HepG2 (cell line): ENCODE measurements at regions not wholly inside any gene's neighbourhood (a gene's known extent, or its start where the extent isn't known, plus 50 kb on each side); places are given as distances from the start of the nearest gene placed in this dataset.

Experiments
- ATAC-seq: fragments of 200-7000 bp; cut with Tn5 transposase; 3 replicates; pipeline ENCODE4 v1.9.1; 2020; ENCODE audit warnings: mild to moderate bottlenecking, moderate library complexity
- BruUV-seq: library from RNA; stranded (reverse); fragments of 400-500 nt; replicated peaks from 2 replicates; lab custom pipeline; 2021; lab: Mats Ljungman, UMichigan
- CTCF ChIA-PET: fragments of 300-600 bp; formaldehyde crosslinking; extraction: SDS; loops from one replicate; lab custom pipeline; 2021; ENCODE audit warnings: low total read pairs, inconsistent platforms, low intra/inter-chr PET ratio; lab: Yijun Ruan, JAX
- POLR2A ChIA-PET: fragments of 350-600 bp; sonication (Branson Sonifier 250); formaldehyde crosslinking; loops from one replicate; lab custom pipeline; 2020; ENCODE audit warnings: antibody characterized with exemption, inconsistent platforms; lab: Yijun Ruan, JAX
- DNase-seq: peaks from one replicate; pipeline ENCODE4 v3.0.0-alpha.2; 2015; ENCODE audit warnings: low spot score
- FAIRE-seq: peaks from 3 replicates; lab custom pipeline; 2011; peaks lifted over from hg19 to GRCh38; lab: Jason Lieb, UNC
- H2AFZ ChIP-seq: one replicate; pipeline ENCODE4 v1.6.1; 2011; ENCODE audit warnings: low read length, inconsistent platforms
- H3K27ac ChIP-seq: fragments of 300-600 bp; 3 replicates; pipeline ENCODE4 v1.8.0; 2011; ENCODE audit warnings: mixed run types, mild to moderate bottlenecking, mixed read lengths, low read length, inconsistent platforms; ENCODE audit not compliant: insufficient read depth; ENCODE audit errors: extremely low read length
- H3K27me3 ChIP-seq, 2 experiments: fragments of 200-600 bp in 1 of 2; 2 replicates in 1 of 2; 3 replicates in 1 of 2; pipeline versions ENCODE4 v1.6.0 to v1.8.0; 2011; ENCODE audit warnings: low read length in 2 of 2, mild to moderate bottlenecking in 2 of 2, moderate library complexity in 2 of 2, inconsistent platforms in 1 of 2; ENCODE audit not compliant: insufficient read depth in 2 of 2, control insufficient read depth in 1 of 2
- H3K36me3 ChIP-seq, 2 experiments: fragments of 200-600 bp in 1 of 2; replicated peaks in 1 of 2; 2 replicates in 1 of 2; 3 replicates in 1 of 2; pipeline versions ENCODE4 v1.5.1 to v1.8.0; 2011; ENCODE audit warnings: low read length in 2 of 2, inconsistent platforms in 1 of 2; ENCODE audit not compliant: insufficient read depth in 2 of 2, control insufficient read depth in 1 of 2
- H3K4me1 ChIP-seq: 2 replicates; pipeline ENCODE4 v1.5.1; 2012; ENCODE audit warnings: low read length, inconsistent platforms; ENCODE audit not compliant: insufficient read depth
- H3K4me2 ChIP-seq: 2 replicates; pipeline ENCODE4 v1.6.0; 2011; ENCODE audit warnings: low read depth, low read length, inconsistent platforms
- H3K4me3 ChIP-seq, 3 experiments: fragments of 200-600 bp in 1 of 3; sonication (generic), shearing (Covaris generic) in 1 of 3; replicated peaks in 1 of 3; 2 replicates each; pipeline ENCODE4 v1.5.1; 2011 to 2016; ENCODE audit warnings: low read length in 3 of 3, inconsistent platforms in 2 of 3, low read depth in 2 of 3, mild to moderate bottlenecking in 2 of 3, control low read depth in 1 of 3, mixed read lengths in 1 of 3; ENCODE audit not compliant: insufficient read depth in 1 of 3
- H3K79me2 ChIP-seq: one replicate; pipeline ENCODE4 v1.6.1; 2011; ENCODE audit warnings: low read length, inconsistent platforms; ENCODE audit not compliant: insufficient read depth
- H3K9ac ChIP-seq: 2 replicates; pipeline ENCODE4 v1.6.0; 2011; ENCODE audit warnings: mild to moderate bottlenecking, low read depth, low read length, inconsistent platforms; ENCODE audit not compliant: insufficient read depth
- H3K9me3 ChIP-seq: 2 replicates; pipeline ENCODE4 v1.5.1; 2012; ENCODE audit warnings: mild to moderate bottlenecking, low read length
- H4K20me1 ChIP-seq: 2 replicates; pipeline ENCODE4 v1.6.0; 2011; ENCODE audit warnings: inconsistent platforms, mild to moderate bottlenecking, low read length, moderate library complexity; ENCODE audit not compliant: insufficient read depth
- CAMTA2 ChIP-seq: sonication (generic); formaldehyde crosslinking; IDR thresholded peaks from 2 replicates; pipeline ENCODE4 v1.4.0; 2020; ENCODE audit warnings: mild to moderate bottlenecking, missing genetic modification reagents, borderline replicate concordance
- LRRFIP1 ChIP-seq: sonication (generic); formaldehyde crosslinking; conservative IDR thresholded peaks from 2 replicates; pipeline ENCODE4 v1.4.0; 2020; ENCODE audit warnings: missing genetic modification reagents
- MXD4 ChIP-seq: IDR thresholded peaks from 2 replicates; pipeline ENCODE4 v1.6.1; 2016; ENCODE audit warnings: mild to moderate bottlenecking, missing biosample characterization, missing genetic modification reagents
- PITX1 ChIP-seq: sonication (generic); formaldehyde crosslinking; IDR thresholded peaks from 2 replicates; pipeline ENCODE4 v1.5.1; 2020; ENCODE audit warnings: mild to moderate bottlenecking, missing genetic modification reagents
- SP140L ChIP-seq: sonication (generic); formaldehyde crosslinking; IDR thresholded peaks from 2 replicates; pipeline ENCODE4 v1.4.0; 2020; ENCODE audit warnings: missing genetic modification reagents, borderline replicate concordance
- ZBTB8A ChIP-seq: sonication (generic); formaldehyde crosslinking; IDR thresholded peaks from 2 replicates; pipeline ENCODE4 v1.4.0; 2020; ENCODE audit warnings: mild to moderate bottlenecking, low read depth, missing genetic modification reagents, borderline replicate concordance
- ZNF136 ChIP-seq: sonication (generic); formaldehyde crosslinking; IDR thresholded peaks from 2 replicates; pipeline ENCODE4 v1.8.1; 2022; ENCODE audit warnings: low read depth, mild to moderate bottlenecking, moderate library complexity, missing genetic modification reagents
- ZSCAN29 ChIP-seq: sonication (generic); formaldehyde crosslinking; conservative IDR thresholded peaks from 2 replicates; pipeline ENCODE4 v1.4.0; 2020; ENCODE audit warnings: mild to moderate bottlenecking, missing genetic modification reagents
- WGBS: methylation state at CpG from one replicate; pipeline ENCODE4 v1.1.6; 2017; ENCODE audit warnings: low lambda C conversion rate; 5-methylcytosine and 5-hydroxymethylcytosine counted together
- in situ Hi-C: cut with HindIII; loops from 2 replicates; pipeline ENCODE4 v1.10.0; 2017; ENCODE audit warnings: low pct_unique_long_range_greater_than_20kb; ENCODE audit not compliant: extremely low pct_ligation_motif_present
- intact Hi-C: fragments of 100-400 bp; cut with micrococcal nuclease; formaldehyde crosslinking; loops from one replicate; pipeline ENCODE4 v1.10.0; 2022; ENCODE audit not compliant: unreplicated experiment
- TF ChIP-seq, protein P1 (sequence below): fragments of 450-650 bp; IDR thresholded peaks from 2 replicates; pipeline ENCODE4 v1.6.1; 2016

- TF ChIP-seq PITX1 (CRISPR knock-in tag): no peak
- no peak for TF ChIP-seq MXD4 (CRISPR knock-in tag)
- TF ChIP-seq ZNF136 (CRISPR knock-in tag): no peak
- no peak for TF ChIP-seq SP140L
- no peak for TF ChIP-seq ZBTB8A
- no peak for DNase-seq
- no peak for ATAC-seq
- H3K9me3 ChIP-seq: no peaks in the 10 kb centered on the region
- peaks cover 0 to 10% of the 10 kb centered on the region in 2 experiments; a peak in 1 of 5 replicates for H3K27me3 ChIP-seq
- H3K4me3 ChIP-seq: no peak overlapping the region
- H3K27ac ChIP-seq: no peak overlapping the region
- in situ Hi-C loops (no loop called here), intact Hi-C loops (no loop called here)
- POLR2A ChIA-PET: no interaction called here
- no peaks in the 10 kb centered on the region for H3K36me3 ChIP-seq
- FAIRE-seq: no peak
- 44% methylated on average over 3 of the region's 9 CpGs for WGBS
- CTCF ChIA-PET: no interaction called here
- H3K9ac ChIP-seq: no peak overlapping the region
- H3K79me2 ChIP-seq: no peaks in the 10 kb centered on the region
- H3K4me2 ChIP-seq: no peak overlapping the region
- no peaks in the 10 kb centered on the region for H3K4me1 ChIP-seq
- BruUV-seq: no TSS peak
- H4K20me1 ChIP-seq: no peaks in the 10 kb centered on the region
- no peak overlapping the region for H2AFZ ChIP-seq
Measured at GRCh38 chr5:173542964-173543363, 73.5 kb downstream of the BOD1 start.

DNA sequence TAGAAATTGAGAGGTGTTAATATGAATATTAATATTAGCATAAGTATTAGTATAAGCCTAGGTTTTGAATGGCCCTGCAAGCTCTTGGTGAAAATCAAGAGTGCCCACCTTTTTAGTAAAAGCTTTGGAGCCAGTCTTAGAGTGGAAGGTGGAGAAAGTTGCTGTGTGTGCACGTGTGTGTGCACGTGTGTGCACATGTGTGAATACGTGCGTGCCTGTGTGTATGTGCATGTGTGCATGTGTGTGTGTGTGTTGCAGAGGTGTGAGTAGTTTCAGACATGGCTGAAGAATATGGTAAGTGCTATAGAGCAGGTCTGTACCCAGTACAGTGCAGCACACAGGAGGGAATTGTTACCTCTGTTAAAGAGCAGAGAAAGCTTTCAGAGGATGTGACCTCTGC, 74.3 kb downstream of the BOD1 start:
- BruUV-seq: no TSS peak
- H3K4me1 ChIP-seq: no peaks in the 10 kb centered on the region
- no peaks in the 10 kb centered on the region for H3K36me3 ChIP-seq
- H3K9ac ChIP-seq: no peak overlapping the region
- no peak overlapping the region for H3K27ac ChIP-seq
- H3K4me3 ChIP-seq: no peak overlapping the region
- no peak overlapping the region for H3K4me2 ChIP-seq
- peaks cover 0 to 10% of the 10 kb centered on the region in 2 experiments; a peak in 1 of 5 replicates for H3K27me3 ChIP-seq
- no peak overlapping the region for H2AFZ ChIP-seq
- in situ Hi-C loops: no loop called here
- no peaks in the 10 kb centered on the region for H3K9me3 ChIP-seq
- WGBS: 11% methylated on average over 4 of the region's 4 CpGs
- CTCF ChIA-PET: no interaction called here
- POLR2A ChIA-PET: no interaction called here
- DNase-seq (no peak), FAIRE-seq (no peak), ATAC-seq (no peak)
- TF ChIP-seq LRRFIP1 (no peak), ZSCAN29 (CRISPR knock-in tag) (no peak), CAMTA2 (no peak)
- TF ChIP-seq, protein P1, sequence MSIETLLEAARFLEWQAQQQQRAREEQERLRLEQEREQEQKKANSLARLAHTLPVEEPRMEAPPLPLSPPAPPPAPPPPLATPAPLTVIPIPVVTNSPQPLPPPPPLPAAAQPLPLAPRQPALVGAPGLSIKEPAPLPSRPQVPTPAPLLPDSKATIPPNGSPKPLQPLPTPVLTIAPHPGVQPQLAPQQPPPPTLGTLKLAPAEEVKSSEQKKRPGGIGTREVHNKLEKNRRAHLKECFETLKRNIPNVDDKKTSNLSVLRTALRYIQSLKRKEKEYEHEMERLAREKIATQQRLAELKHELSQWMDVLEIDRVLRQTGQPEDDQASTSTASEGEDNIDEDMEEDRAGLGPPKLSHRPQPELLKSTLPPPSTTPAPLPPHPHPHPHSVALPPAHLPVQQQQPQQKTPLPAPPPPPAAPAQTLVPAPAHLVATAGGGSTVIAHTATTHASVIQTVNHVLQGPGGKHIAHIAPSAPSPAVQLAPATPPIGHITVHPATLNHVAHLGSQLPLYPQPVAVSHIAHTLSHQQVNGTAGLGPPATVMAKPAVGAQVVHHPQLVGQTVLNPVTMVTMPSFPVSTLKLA: peak; percentile 96
- no peaks in the 10 kb centered on the region for H4K20me1 ChIP-seq
- H3K79me2 ChIP-seq: no peaks in the 10 kb centered on the region
- intact Hi-C loops: no loop called here
